Vagina (tissue), 2 donors: ENCODE measurements at regions not wholly inside any gene's neighbourhood (a gene's known extent, or its start where the extent isn't known, plus 50 kb on each side); places are given as distances from the start of the nearest gene placed in this dataset.

Experiments
- CTCF ChIP-seq, 3 experiments: fragments of 450-650 bp in 2 of 3; fragments of 200-600 bp in 1 of 3; sonication (generic) in 1 of 3; IDR thresholded peaks; one replicate each; pipeline ENCODE4 v1.5.1; 2017 to 2019; ENCODE audit warnings: antibody characterized with exemption in 3 of 3, mild to moderate bottlenecking in 2 of 3, moderate library complexity in 2 of 3
- POLR2A ChIP-seq, 2 donors: fragments of 450-650 bp; IDR thresholded peaks; one replicate each; pipeline ENCODE4 v1.6.1; 2017; ENCODE audit warnings: antibody characterized with exemption in 2 of 2, mild to moderate bottlenecking in 2 of 2, moderate library complexity in 2 of 2
- POLR2AphosphoS5 ChIP-seq, 2 donors: sonication (generic); formaldehyde crosslinking; IDR thresholded peaks; one replicate each; pipeline ENCODE4 v1.9.0; 2017; ENCODE audit warnings: antibody characterized with exemption in 2 of 2, mild to moderate bottlenecking in 2 of 2, low read depth in 1 of 2; ENCODE audit not compliant: insufficient read depth in 1 of 2

GRCh38 chr3:159803459-159803858 is 185.2 kb upstream of the IL12A start:
- no peak for TF ChIP-seq CTCF (IDR thresholded peaks at IDR 0.05)
- TF ChIP-seq POLR2A (IDR thresholded peaks at IDR 0.05) = no peak
- TF ChIP-seq POLR2AphosphoS5 (IDR thresholded peaks at IDR 0.05; ENCODE audit: insufficient read depth in 1 of 2, low read depth in 1 of 2) = no peak
